GM18499 (cell line): ENCODE measurements at regions not wholly inside any gene's neighbourhood (a gene's known extent, or its start where the extent isn't known, plus 50 kb on each side); places are given as distances from the start of the nearest gene placed in this dataset.

Experiments used
- ATAC-seq: cut with Tn5 transposase; IDR thresholded peaks from one replicate; pipeline ENCODE4 v1.9.1; 2021; ENCODE audit warnings: moderate number of reproducible peaks; ENCODE audit not compliant: insufficient read depth, unreplicated experiment

DNA sequence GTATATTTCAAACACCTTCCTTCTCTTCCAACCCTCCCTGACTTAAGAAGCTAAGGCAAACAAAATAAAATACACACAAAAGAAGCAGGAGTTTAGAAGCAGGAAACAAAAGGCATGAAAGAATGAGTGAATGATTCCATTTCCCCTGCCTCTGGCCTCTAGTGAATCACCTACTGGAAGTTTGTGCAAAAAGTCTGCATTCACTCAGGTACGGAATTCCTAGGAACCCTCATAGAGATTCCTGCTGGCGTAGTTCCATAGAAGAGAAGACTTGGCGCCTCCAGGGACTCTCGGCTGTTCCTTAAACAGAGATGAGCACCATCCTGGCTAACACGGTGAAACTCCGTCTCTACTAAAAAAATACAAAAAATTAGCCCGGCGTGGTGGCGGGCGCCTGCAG is 125.9 kb upstream of the TBL1X start:
- no peak for ATAC-seq

DNA sequence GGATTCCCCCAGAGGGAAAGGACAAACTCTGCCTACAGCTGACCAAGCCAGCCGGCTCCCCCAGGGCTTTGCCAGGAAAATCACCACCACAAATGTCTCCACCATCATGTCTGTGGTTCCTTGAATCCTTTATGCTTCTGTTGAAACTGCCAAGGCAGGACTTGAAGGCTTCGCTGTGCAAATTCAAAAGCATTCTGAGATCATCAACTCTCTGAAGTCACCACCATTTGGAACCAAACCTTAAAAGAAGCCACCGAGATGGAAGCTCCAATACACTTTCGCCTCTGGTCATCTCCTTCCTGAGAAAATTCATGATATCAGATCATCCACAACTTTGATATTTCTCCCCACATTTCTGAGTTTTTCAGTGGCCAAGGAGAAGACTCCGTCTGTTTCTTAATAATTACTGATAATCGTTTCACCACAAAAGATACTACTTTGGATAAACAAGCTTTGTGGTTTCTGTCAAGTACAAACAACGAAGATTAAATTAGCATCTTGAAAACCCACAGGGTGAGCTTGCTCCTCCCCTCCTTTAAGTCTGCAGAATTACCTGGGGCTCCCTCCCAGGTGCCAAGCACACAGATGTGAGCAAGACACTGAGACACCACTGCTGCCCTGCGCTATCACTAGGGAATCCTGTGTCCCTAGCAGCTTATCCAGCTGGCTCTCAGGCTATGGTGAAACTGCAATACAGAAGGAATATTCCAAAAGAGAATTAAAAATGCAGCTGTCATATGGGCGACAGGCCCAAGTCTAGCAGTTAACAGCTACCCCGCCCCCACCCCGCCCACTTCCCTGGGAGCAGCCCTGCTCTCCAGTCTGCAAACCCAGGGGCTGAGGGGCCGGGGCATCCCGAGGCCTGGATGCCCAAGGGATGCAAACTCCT is 125.0 kb upstream of the TBL1X start:
- ATAC-seq = no peak

GRCh38 chrX:9340598-9341290 is 124.1 kb upstream of the TBL1X start:
- peak; percentile 23 for ATAC-seq

- ATAC-seq = peak; percentile 80
Observed at GRCh38 chrX:9341291-9342201, 123.3 kb upstream of the TBL1X start.

GRCh38 chrX:9342561-9343051 is 122.3 kb upstream of the TBL1X start:
- no peak for ATAC-seq

GRCh38 chrX:9343971-9344370 is 120.9 kb upstream of the TBL1X start:
- no peak for ATAC-seq

DNA sequence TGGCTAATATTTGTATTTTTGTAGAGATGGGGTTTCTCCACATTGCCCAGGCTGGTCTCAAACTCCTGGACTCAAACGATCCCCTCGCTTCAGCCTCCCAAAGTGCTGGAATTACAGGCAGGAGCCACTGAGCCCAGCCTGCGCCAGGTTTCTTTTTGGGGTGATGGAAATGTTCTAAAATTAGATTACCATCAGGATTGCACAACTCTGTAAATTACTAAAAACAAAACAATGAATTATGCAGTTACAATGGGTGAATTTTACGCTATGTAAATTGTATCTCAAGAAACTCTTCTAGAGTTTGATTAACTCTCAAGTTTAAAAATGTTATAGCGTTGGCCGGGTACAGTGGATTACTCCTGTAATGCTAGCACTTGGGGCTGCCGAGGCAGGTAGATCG is 118.9 kb upstream of the TBL1X start:
- no peak for ATAC-seq

GRCh38 chrX:9349572-9350494 is 115.0 kb upstream of the TBL1X start:
- no peak for ATAC-seq

DNA sequence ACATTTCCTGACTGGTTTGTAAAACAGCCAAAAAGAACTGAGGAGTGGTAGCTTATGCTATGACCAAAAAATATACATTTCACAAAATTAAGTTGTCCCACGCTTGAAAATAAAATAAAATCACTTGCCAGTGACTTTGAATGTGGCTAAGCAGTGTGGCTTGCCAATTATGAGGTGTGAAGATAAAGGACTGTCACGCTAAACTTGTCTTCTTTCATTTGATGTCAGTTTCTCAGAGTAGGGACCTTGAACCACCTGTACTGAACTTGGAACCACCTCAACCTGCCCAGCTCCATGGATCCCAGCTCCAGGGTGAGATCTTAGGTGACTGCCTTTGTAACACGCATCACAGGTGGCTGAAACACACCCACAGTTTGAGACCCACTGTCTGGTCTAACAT is 113.7 kb upstream of the TBL1X start:
- ATAC-seq = no peak

- peak; percentile 37 for ATAC-seq
Observed at GRCh38 chrX:9352243-9352642, 112.6 kb upstream of the TBL1X start.

DNA sequence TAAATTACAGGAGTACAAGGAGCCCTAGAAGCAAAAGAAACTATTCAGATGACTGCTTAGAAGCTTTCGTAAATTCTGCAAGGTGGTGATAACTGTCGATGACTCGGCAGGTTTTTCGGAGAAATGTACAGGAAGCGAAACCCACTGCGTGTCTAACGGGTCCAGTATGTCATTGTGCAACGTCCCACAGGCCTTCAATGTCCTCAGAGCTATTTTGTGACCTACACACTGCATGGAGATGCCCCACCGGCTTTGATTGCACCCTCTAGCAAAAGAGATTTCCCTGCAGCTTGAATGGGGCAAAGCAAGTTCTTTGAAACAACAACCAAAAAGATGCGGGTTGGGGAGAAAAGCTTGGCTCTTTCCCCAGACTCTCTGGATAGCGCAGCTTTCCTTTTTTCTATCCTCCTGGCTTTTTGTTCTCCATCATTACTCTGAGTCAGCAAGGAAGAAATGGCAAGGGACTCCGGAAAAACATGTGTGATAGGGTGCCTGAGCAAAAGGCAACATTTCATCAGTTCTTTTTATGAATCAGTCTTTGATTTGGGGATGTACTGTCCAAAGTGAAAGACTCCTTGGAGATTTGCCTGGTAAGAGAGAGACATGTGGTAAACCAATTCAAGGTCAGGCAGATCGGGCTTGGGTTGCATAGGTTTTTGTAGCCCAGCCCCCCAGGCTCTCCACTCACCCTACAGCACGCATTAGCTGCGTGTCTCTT is 112.0 kb upstream of the TBL1X start:
- peak; percentile 81 for ATAC-seq

DNA sequence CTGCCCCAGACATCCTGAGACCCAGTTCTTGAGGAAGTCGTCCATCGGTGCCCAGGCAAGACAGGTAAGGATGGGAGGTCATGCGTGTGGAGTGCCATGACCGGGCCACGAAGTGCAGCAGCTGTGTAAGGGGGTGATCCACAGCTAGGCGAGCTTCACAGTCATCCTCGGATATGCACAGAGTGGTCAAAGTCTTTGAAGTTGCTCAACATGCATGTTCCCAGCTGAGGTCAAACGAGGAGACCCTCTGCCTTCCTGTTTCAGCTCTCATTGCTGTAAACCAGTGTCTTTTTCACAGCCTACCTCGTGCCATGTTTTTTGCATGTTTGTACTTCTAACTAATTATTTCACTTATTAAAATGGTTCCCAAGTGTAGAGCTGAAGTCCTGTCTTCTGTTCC is 109.9 kb upstream of the TBL1X start:
- no peak for ATAC-seq

GRCh38 chrX:9355739-9356138 is 109.1 kb upstream of the TBL1X start:
- no peak for ATAC-seq

DNA sequence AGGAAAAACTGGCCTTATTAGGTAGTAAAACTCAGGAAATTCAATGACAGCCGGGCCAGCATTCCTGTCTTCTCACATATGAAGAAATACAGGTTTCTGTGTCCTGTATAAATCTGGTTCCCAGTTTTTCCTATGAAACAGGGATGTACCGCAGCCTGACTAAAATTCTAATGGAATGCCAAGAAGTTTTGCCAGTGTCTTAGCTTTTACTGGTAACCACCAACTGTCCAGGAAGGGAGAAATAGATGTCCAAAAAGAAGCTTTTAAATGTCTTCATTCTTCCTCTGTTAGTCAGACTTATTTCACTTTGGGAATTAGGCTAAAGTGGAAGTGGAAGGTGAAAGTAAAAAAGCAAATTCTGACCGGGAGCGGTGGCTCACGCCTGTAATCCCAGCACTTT is 108.0 kb upstream of the TBL1X start:
- no peak for ATAC-seq

- no peak for ATAC-seq
Observed at GRCh38 chrX:9357518-9358114, 107.2 kb upstream of the TBL1X start.

DNA sequence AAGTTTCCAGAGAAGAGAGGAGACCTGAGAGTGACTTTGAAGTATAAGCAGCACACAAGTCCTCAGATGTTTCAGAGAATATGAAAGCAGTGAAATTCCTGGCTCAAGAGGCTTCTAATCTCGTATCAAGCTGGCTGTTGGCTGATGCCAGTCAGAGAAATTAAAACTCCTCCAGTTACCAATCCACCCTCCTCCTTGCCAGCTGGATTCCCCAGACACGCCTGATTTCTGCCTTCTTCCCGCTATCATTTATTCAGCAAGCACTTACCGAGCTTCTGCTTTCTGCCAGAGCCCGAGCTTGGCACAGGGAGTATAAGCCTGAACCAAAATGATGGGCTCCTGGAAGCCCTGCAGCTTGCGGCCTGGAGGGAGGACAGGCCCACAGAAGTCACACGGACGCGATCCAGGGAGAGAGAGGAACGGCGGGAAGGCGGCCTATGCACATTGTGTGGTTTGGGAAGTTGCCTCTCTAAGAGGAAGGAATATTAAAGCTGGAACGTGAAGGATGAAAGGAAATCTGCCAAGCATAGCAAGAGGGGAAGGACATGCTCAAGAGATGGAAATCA is 102.4 kb upstream of the TBL1X start:
- no peak for ATAC-seq

DNA sequence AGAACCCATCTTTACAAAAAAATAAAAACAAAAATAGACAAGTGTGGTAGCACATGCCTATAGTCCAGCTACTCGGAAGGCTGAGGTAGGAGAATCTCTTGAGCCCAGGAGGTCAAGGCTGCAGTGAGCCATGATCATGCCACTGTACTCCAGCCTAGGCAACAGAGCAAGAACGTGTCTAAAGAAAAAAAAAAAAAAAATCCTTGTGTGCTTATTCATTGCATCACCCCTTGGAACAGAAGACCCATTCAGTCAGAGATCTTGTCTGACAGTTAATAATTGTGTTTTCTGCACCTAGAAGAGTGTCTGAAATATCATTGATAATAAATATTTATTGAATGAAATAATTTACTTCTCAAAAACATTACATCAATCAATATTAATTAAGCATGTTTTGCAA is 97.4 kb upstream of the TBL1X start:
- ATAC-seq = no peak

- no peak for ATAC-seq
Observed at GRCh38 chrX:9368262-9368661, 96.6 kb upstream of the TBL1X start.
